HUES48 (cell line): ENCODE measurements at regions not wholly inside any gene's neighbourhood (a gene's known extent, or its start where the extent isn't known, plus 50 kb on each side); places are given as distances from the start of the nearest gene placed in this dataset.
"Not testable (repeated sequence)": the region's sequence is repeated elsewhere in the genome, so short reads cannot be mapped to it uniquely, and the experiment has no call there.

Source experiments
- H3K27ac ChIP-seq: one replicate; pipeline ENCODE4 v1.7.0; 2013; ENCODE audit warnings: low read depth, low read length, inconsistent platforms
- H3K27me3 ChIP-seq: 2 replicates; pipeline ENCODE4 v1.6.1; 2013; ENCODE audit warnings: mild to moderate bottlenecking, low read length; ENCODE audit not compliant: control insufficient read depth, insufficient read depth
- H3K36me3 ChIP-seq: 2 replicates; pipeline ENCODE4 v1.6.1; 2013; ENCODE audit warnings: low read length; ENCODE audit not compliant: control insufficient read depth, insufficient read depth
- H3K4me1 ChIP-seq: 2 replicates; pipeline ENCODE4 v1.6.1; 2013; ENCODE audit warnings: mild to moderate bottlenecking, low read length; ENCODE audit not compliant: control insufficient read depth, insufficient read depth
- H3K4me3 ChIP-seq: 2 replicates; pipeline ENCODE4 v1.5.1; 2013; ENCODE audit warnings: mild to moderate bottlenecking, low read depth, low read length
- H3K9ac ChIP-seq: 2 replicates; pipeline ENCODE4 v1.6.1; 2013; ENCODE audit warnings: mild to moderate bottlenecking, low read depth, low read length, moderate library complexity
- H3K9me3 ChIP-seq: 2 replicates; pipeline ENCODE4 v1.6.1; 2013; ENCODE audit warnings: low read length; ENCODE audit not compliant: control insufficient read depth, insufficient read depth

- Histone ChIP-seq H3K27ac (no peak overlapping the region), H3K9ac (no peak overlapping the region), H3K36me3 (no peaks in the 10 kb centered on the region), H3K27me3 (no peaks in the 10 kb centered on the region), H3K4me1 (no peaks in the 10 kb centered on the region), H3K4me3 (no peak overlapping the region), H3K9me3 (0 out of 2 replicates have a peak, but pooled peaks cover 5% of the 10 kb centered on the region)
Observed at GRCh38 chr5:71907608-71908145, 188.6 kb downstream of the CARTPT start.

DNA sequence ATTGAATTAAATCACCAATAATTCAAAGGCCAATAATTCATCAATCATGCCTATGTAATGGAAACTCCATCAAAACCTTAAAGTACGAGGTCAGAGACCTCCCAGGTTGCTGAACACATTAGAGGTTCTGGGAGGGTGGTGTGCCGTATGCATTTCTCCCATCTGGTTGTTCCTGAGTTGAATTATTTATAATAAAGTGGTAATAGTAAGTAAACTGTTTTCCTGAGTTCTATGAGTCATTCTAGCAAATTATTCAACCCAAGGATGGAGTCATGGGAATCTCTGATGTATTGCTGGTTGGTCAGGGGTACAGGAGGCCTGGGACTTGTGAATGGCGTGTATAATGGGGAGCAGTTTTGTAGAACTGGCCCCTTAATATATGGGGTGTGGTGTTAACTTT is 191.7 kb downstream of the CARTPT start:
- no peak overlapping the region for H3K9ac ChIP-seq
- H3K27ac ChIP-seq, result no peak overlapping the region
- no peak overlapping the region for H3K4me3 ChIP-seq
- H3K9me3 ChIP-seq, result 0 out of 2 replicates have a peak, but pooled peaks cover under 1% of the 10 kb centered on the region
- no peaks in the 10 kb centered on the region for H3K36me3 ChIP-seq
- no peaks in the 10 kb centered on the region for H3K27me3 ChIP-seq
- H3K4me1 ChIP-seq, result no peaks in the 10 kb centered on the region

DNA sequence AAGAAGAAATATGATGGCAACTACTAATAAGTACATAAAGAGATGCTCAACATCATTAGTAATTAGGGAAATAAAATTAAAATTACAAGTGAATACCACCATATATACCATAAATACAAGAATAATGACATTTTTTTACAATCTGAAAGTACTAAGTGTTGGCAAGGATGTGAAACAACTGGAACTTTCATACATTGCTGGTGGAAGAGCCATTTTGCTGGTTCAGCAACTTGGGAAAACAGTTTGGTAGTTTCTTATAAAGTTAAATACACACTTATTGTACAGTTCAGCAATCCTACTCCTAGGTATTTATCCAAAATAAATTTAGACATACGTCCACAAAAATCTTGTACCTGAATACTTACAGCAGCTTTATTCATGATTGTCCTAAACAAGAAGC is 192.9 kb downstream of the CARTPT start:
- Histone ChIP-seq H3K27me3 (no peaks in the 10 kb centered on the region), H3K9ac (no peak overlapping the region), H3K4me1 (no peaks in the 10 kb centered on the region), H3K27ac (no peak overlapping the region), H3K9me3 (no peaks in the 10 kb centered on the region), H3K36me3 (no peaks in the 10 kb centered on the region), H3K4me3 (no peak overlapping the region)

GRCh38 chr5:71914281-71914680 is 193.0 kb upstream of the MAP1B start:
- Histone ChIP-seq H3K4me3 (no peak overlapping the region), H3K27ac (no peak overlapping the region), H3K9me3 (no peaks in the 10 kb centered on the region), H3K27me3 (no peaks in the 10 kb centered on the region), H3K4me1 (no peaks in the 10 kb centered on the region), H3K9ac (no peak overlapping the region), H3K36me3 (no peaks in the 10 kb centered on the region)

GRCh38 chr5:71922584-71923106 is 184.6 kb upstream of the MAP1B start:
- peaks cover 8% of the 10 kb centered on the region for H3K4me1 ChIP-seq
- H3K36me3 ChIP-seq, result no peaks in the 10 kb centered on the region
- no peaks in the 10 kb centered on the region for H3K27me3 ChIP-seq
- peak overlapping the region; percentile 92 for H3K27ac ChIP-seq
- H3K9me3 ChIP-seq, result no peaks in the 10 kb centered on the region
- no peak overlapping the region for H3K4me3 ChIP-seq
- H3K9ac ChIP-seq, result no peak overlapping the region

GRCh38 chr5:71923755-71924154 is 183.5 kb upstream of the MAP1B start:
- H3K27ac ChIP-seq, result no peak overlapping the region
- no peak overlapping the region for H3K9ac ChIP-seq
- no peaks in the 10 kb centered on the region for H3K9me3 ChIP-seq
- no peaks in the 10 kb centered on the region for H3K27me3 ChIP-seq
- H3K36me3 ChIP-seq, result no peaks in the 10 kb centered on the region
- no peak overlapping the region for H3K4me3 ChIP-seq
- H3K4me1 ChIP-seq, result peaks cover 8% of the 10 kb centered on the region

DNA sequence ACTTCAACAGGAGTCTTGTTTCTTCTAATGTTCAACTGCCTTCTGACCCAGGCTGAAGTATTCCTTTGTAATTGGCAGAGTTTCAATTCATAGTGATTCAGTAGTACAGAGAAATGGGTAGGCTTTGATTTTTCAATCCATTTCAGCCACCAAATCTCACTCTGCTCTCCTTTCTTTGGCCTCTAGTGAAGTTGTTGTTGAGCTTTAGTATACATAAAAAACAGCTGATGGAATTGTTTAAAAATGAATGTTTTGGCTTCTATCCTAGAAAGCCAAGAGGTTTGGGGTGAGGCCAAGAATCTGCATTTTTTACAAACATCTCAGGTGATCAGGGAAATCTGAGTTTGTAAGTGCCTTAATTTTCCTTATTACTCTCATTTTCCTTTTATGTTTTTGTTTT is 182.9 kb upstream of the MAP1B start:
- Histone ChIP-seq H3K27me3 (no peaks in the 10 kb centered on the region), H3K27ac (no peak overlapping the region), H3K4me1 (peaks cover 8% of the 10 kb centered on the region), H3K4me3 (no peak overlapping the region), H3K36me3 (no peaks in the 10 kb centered on the region), H3K9ac (no peak overlapping the region), H3K9me3 (no peaks in the 10 kb centered on the region)

DNA sequence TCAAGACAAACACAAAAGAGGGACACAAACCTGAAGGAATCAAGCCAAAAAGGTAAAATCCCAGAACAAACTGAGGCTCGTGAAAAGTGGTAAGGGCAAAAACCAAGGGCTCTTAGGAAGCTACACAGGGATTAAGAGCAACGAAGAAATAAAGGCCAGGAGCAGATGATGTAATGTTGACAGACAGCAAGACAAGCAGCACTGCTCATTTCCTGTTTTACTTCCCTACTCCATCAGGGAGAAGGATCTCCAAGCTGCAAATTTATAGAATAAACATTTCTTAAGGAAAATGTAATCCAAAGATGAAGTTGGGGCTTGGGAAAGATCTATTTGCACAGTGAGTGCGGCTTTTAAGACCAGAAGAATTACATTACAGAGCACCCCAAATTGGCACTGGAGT is 182.3 kb upstream of the MAP1B start:
- Histone ChIP-seq H3K9ac (no peak overlapping the region), H3K27ac (no peak overlapping the region), H3K4me1 (peaks cover 8% of the 10 kb centered on the region), H3K9me3 (no peaks in the 10 kb centered on the region), H3K27me3 (no peaks in the 10 kb centered on the region), H3K36me3 (no peaks in the 10 kb centered on the region), H3K4me3 (no peak overlapping the region)

- Histone ChIP-seq H3K27ac (no peak overlapping the region), H3K9ac (no peak overlapping the region), H3K27me3 (no peaks in the 10 kb centered on the region), H3K4me1 (peaks cover 8% of the 10 kb centered on the region), H3K9me3 (no peaks in the 10 kb centered on the region), H3K4me3 (no peak overlapping the region), H3K36me3 (no peaks in the 10 kb centered on the region)
Observed at GRCh38 chr5:71925608-71926091, 181.6 kb upstream of the MAP1B start.

GRCh38 chr5:71929003-71929402 is 178.3 kb upstream of the MAP1B start:
- H3K4me1 ChIP-seq, result no peaks in the 10 kb centered on the region
- no peaks in the 10 kb centered on the region for H3K27me3 ChIP-seq
- no peak overlapping the region for H3K4me3 ChIP-seq
- no peak overlapping the region for H3K9ac ChIP-seq
- no peaks in the 10 kb centered on the region for H3K36me3 ChIP-seq
- no peaks in the 10 kb centered on the region for H3K9me3 ChIP-seq
- H3K27ac ChIP-seq, result no peak overlapping the region

DNA sequence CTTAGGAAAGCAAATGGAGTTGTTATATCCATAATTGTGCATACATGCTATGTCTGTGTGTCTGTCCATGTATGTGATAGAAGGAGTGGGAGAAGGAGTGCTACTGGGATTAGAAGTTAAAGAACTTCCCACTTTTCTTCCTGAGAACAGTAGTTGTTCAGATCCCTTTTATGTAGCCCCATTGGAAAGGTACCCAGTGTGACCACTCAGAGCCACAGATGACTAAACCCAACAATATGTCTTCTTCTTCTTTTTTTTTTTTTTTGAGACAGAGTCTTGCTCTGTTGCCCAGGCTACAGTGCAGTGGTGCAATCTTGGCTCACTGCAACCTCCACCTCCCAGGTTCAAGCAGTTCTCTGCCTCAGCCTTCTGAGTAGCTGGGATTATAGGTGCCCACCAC is 176.7 kb upstream of the MAP1B start:
- not testable (repeated sequence) for H3K9ac ChIP-seq, H3K36me3 ChIP-seq, H3K27ac ChIP-seq, H3K9me3 ChIP-seq, H3K4me3 ChIP-seq, H3K27me3 ChIP-seq, H3K4me1 ChIP-seq
